GM23248 (cell line): ENCODE measurements at regions not wholly inside any gene's neighbourhood (a gene's known extent, or its start where the extent isn't known, plus 50 kb on each side); places are given as distances from the start of the nearest gene placed in this dataset.
A peak's percentile ranks its signal among the peaks of the same experiment; 100 is the strongest.

Experiments
- DNase-seq: peaks from one replicate; pipeline ENCODE4 v3.0.0-alpha.2; 2015
- H2AFZ ChIP-seq: fragments of 200-600 bp; sonication (generic); 2 replicates; pipeline ENCODE4 v1.6.1; 2016; ENCODE audit warnings: antibody characterized with exemption
- H3F3A ChIP-seq: fragments of 200-600 bp; sonication (generic); 2 replicates; pipeline ENCODE4 v1.6.1; 2016; ENCODE audit warnings: mild to moderate bottlenecking, antibody characterized with exemption, mixed run types; ENCODE audit not compliant: insufficient read depth
- H3K27ac ChIP-seq: fragments of 200-600 bp; sonication (generic); 2 replicates; pipeline ENCODE4 v1.5.1; 2016; ENCODE audit warnings: mild to moderate bottlenecking
- H3K27me3 ChIP-seq: fragments of 200-600 bp; sonication (generic); replicated peaks from 2 replicates; pipeline ENCODE4 v1.6.1; 2016; ENCODE audit warnings: mild to moderate bottlenecking; ENCODE audit not compliant: insufficient read depth
- H3K36me3 ChIP-seq: fragments of 200-600 bp; sonication (generic); 2 replicates; pipeline ENCODE4 v1.6.1; 2016; ENCODE audit warnings: low read depth, mild to moderate bottlenecking
- H3K4me1 ChIP-seq: fragments of 200-600 bp; sonication (generic); 2 replicates; pipeline ENCODE4 v1.6.1; 2016; ENCODE audit warnings: mild to moderate bottlenecking; ENCODE audit not compliant: insufficient read depth
- H3K4me2 ChIP-seq: fragments of 200-600 bp; sonication (generic); one replicate; pipeline ENCODE4 v1.6.1; 2016; ENCODE audit warnings: mild to moderate bottlenecking; ENCODE audit not compliant: unreplicated experiment
- H3K4me3 ChIP-seq: fragments of 200-600 bp; sonication (generic); 2 replicates; pipeline ENCODE4 v1.5.1; 2016; ENCODE audit warnings: mild to moderate bottlenecking
- H3K79me2 ChIP-seq: fragments of 200-600 bp; sonication (generic); 2 replicates; pipeline ENCODE4 v1.6.1; 2016; ENCODE audit warnings: mild to moderate bottlenecking; ENCODE audit not compliant: insufficient read depth
- H3K9ac ChIP-seq: fragments of 200-600 bp; sonication (generic); 2 replicates; pipeline ENCODE4 v1.6.1; 2016; ENCODE audit warnings: mild to moderate bottlenecking
- H3K9me2 ChIP-seq: fragments of 200-600 bp; sonication (generic); 2 replicates; pipeline ENCODE4 v1.6.1; 2016; ENCODE audit warnings: mixed run types, mild to moderate bottlenecking, moderate library complexity; ENCODE audit not compliant: insufficient read depth
- H3K9me3 ChIP-seq: fragments of 200-600 bp; sonication (generic); one replicate; pipeline ENCODE4 v1.6.1; 2017; ENCODE audit warnings: low read depth
- H4K20me1 ChIP-seq: fragments of 200-600 bp; sonication (generic); 2 replicates; pipeline ENCODE4 v1.6.0; 2016; ENCODE audit not compliant: insufficient read depth
- EZH2 ChIP-seq: fragments of 200-600 bp; sonication (generic); IDR thresholded peaks from 2 replicates; pipeline ENCODE4 v1.6.1; 2018; ENCODE audit warnings: antibody characterized with exemption, mild to moderate bottlenecking; ENCODE audit not compliant: insufficient read depth, poor library complexity, severe bottlenecking
- EZH2phosphoT487 ChIP-seq: fragments of 200-600 bp; sonication (generic); IDR thresholded peaks from 2 replicates; pipeline ENCODE4 v1.6.1; 2018; ENCODE audit warnings: antibody characterized with exemption, moderate library complexity, mild to moderate bottlenecking, low read depth; ENCODE audit not compliant: insufficient read depth
- WGBS, 2 experiments: methylation state at CpG; one replicate each; pipeline ENCODE4 v1.1.6; 2015 to 2017; ENCODE audit warnings: low lambda C conversion rate in 2 of 2, low coverage in 1 of 2; ENCODE audit errors: missing lambda C conversion rate in 2 of 2; 5-methylcytosine and 5-hydroxymethylcytosine counted together
- in situ Hi-C: fragments of 300-500 bp; cut with MboI; formaldehyde crosslinking; loops from 2 replicates; pipeline ENCODE4 v1.15.0; 2020

GRCh38 chr6:153702671-153703070 is 336.4 kb upstream of the OPRM1 start:
- H3K79me2 ChIP-seq = no peaks in the 10 kb centered on the region
- H3K4me1 ChIP-seq = no peaks in the 10 kb centered on the region
- no peak overlapping the region for H2AFZ ChIP-seq
- no peaks in the 10 kb centered on the region for H3K27me3 ChIP-seq
- H3K36me3 ChIP-seq = no peaks in the 10 kb centered on the region
- no peak overlapping the region for H3K27ac ChIP-seq
- 2 to 3% methylated on average over 2 of the region's 2 CpGs for WGBS, 2 experiments
- no peaks in the 10 kb centered on the region for H3F3A ChIP-seq
- no peak overlapping the region for H3K9ac ChIP-seq
- no peaks in the 10 kb centered on the region for H4K20me1 ChIP-seq
- no peaks in the 10 kb centered on the region for H3K9me3 ChIP-seq
- peak; percentile 4 for DNase-seq
- H3K9me2 ChIP-seq = no peaks in the 10 kb centered on the region
- no peak overlapping the region for H3K4me2 ChIP-seq
- no peak for TF ChIP-seq EZH2
- no peak for TF ChIP-seq EZH2phosphoT487
- no peak overlapping the region for H3K4me3 ChIP-seq
- in situ Hi-C loops = no loop called here

DNA sequence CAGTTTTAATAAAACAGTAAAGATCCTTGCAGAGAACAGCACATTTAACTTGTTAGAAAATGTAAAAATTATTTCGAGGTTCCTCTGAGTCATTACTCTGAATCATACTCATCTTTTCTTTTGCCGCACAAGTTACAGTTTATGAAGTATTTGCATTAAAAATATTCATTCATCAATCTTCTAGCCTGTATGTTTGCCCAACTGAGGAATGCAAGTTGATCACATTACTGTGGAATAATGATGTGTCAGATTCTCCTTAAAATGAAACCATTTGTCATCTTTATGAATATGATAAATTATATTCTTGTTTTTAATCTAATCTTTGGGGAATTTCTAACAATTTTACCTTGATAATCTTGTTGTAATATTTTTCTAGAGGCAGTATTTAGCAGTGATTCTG is 340.4 kb upstream of the OPRM1 start:
- Histone ChIP-seq H3K27ac (no peak overlapping the region), H3K9me3 (no peaks in the 10 kb centered on the region), H3K36me3 (no peaks in the 10 kb centered on the region), H3K4me3 (no peak overlapping the region), H3K9me2 (no peaks in the 10 kb centered on the region), H2AFZ (no peak overlapping the region), H3K4me1 (no peaks in the 10 kb centered on the region), H3K27me3 (no peaks in the 10 kb centered on the region), H3F3A (no peaks in the 10 kb centered on the region), H3K4me2 (no peak overlapping the region), H4K20me1 (no peaks in the 10 kb centered on the region), H3K79me2 (no peaks in the 10 kb centered on the region), H3K9ac (no peak overlapping the region)
- TF ChIP-seq EZH2 (no peak), EZH2phosphoT487 (no peak)
- DNase-seq = no peak
- WGBS, 2 experiments = 17 to 22% methylated on average over 2 of the region's 2 CpGs
- in situ Hi-C loops = no loop called here

DNA sequence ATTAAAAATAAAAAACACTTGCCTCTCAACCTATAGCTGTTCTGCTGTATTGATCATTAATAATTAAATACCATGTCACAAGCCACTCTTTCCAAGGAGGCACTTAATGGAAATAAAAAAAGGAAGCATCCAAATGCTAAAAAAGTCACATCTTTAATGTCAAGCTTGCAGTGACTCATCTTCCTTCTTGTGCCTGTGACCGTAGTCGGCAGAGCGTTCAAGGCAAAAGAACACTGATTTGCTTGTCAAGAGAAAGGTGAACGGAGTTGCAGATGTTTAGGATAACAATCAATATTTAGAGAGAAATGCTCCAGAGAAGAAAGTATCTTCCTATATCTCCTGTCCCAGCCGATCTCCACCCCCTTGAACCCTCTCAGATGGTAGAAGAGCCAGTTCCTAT is 341.0 kb upstream of the OPRM1 start:
- 42 to 46% methylated on average over 5 of the region's 5 CpGs for WGBS, 2 experiments

DNA sequence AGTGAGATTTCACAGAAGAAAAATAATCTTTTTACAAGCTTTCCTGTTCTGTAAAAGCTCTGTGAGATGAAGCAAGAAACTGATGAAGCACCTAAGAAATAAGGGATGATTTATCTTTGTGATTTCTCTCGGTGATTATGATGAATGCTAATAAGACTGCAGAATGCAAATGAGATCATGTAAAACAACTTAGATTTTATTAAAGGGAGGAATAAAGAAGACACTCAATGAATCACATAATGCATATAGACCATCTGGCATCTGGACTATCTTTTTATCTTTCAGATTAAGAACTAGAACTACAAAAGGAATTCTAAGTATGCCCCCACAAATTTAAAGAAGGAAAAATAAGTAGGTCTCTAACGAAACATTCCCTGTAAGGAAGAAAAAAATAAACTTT is 361.5 kb upstream of the OPRM1 start:
- Histone ChIP-seq H3K36me3 (no peaks in the 10 kb centered on the region), H3F3A (no peaks in the 10 kb centered on the region), H3K4me1 (no peaks in the 10 kb centered on the region), H4K20me1 (no peaks in the 10 kb centered on the region), H3K4me3 (no peak overlapping the region), H3K9me2 (no peaks in the 10 kb centered on the region), H3K27me3 (no peaks in the 10 kb centered on the region), H3K4me2 (no peak overlapping the region), H3K79me2 (no peaks in the 10 kb centered on the region), H3K9ac (no peak overlapping the region), H3K27ac (no peak overlapping the region), H2AFZ (no peak overlapping the region), H3K9me3 (no peaks in the 10 kb centered on the region)
- in situ Hi-C loops = no loop called here
- WGBS, 2 experiments = 9 to 18% methylated on average over 2 of the region's 2 CpGs
- TF ChIP-seq EZH2 = no peak
- no peak for TF ChIP-seq EZH2phosphoT487
- no peak for DNase-seq

More for the DNA sequence above, 341.0 kb upstream of the OPRM1 start:
- no peak for TF ChIP-seq EZH2
- TF ChIP-seq EZH2phosphoT487 = no peak
- Histone ChIP-seq H3K36me3 (no peaks in the 10 kb centered on the region), H3K79me2 (no peaks in the 10 kb centered on the region), H3K4me2 (no peak overlapping the region), H3K9me3 (no peaks in the 10 kb centered on the region), H3K27ac (no peak overlapping the region), H3F3A (no peaks in the 10 kb centered on the region), H3K27me3 (no peaks in the 10 kb centered on the region), H2AFZ (no peak overlapping the region), H3K4me1 (no peaks in the 10 kb centered on the region), H3K4me3 (no peak overlapping the region), H3K9me2 (no peaks in the 10 kb centered on the region), H3K9ac (no peak overlapping the region), H4K20me1 (no peaks in the 10 kb centered on the region)
- DNase-seq = no peak
- in situ Hi-C loops = no loop called here

GRCh38 chr6:153673750-153674149 is 365.3 kb upstream of the OPRM1 start:
- Histone ChIP-seq H3K4me1 (no peaks in the 10 kb centered on the region), H3K27me3 (no peaks in the 10 kb centered on the region), H3K27ac (no peak overlapping the region), H3K4me3 (no peak overlapping the region), H3K36me3 (no peaks in the 10 kb centered on the region), H3K9me2 (no peaks in the 10 kb centered on the region), H2AFZ (no peak overlapping the region), H3K79me2 (no peaks in the 10 kb centered on the region), H3K4me2 (no peak overlapping the region), H3F3A (no peaks in the 10 kb centered on the region), H3K9ac (no peak overlapping the region), H3K9me3 (no peaks in the 10 kb centered on the region), H4K20me1 (no peaks in the 10 kb centered on the region)
- 13 to 28% methylated on average over 2 of the region's 2 CpGs for WGBS, 2 experiments
- in situ Hi-C loops = no loop called here
- TF ChIP-seq EZH2phosphoT487 = no peak
- TF ChIP-seq EZH2 = no peak
- no peak for DNase-seq
